GM12872 (cell line): ENCODE measurements at regions not wholly inside any gene's neighbourhood (a gene's known extent, or its start where the extent isn't known, plus 50 kb on each side); places are given as distances from the start of the nearest gene placed in this dataset.

Source experiments
- CTCF ChIP-seq: IDR thresholded peaks from 3 replicates; pipeline ENCODE4 v1.5.1; 2011; ENCODE audit warnings: low read depth, mild to moderate bottlenecking, low read length, moderate library complexity; ENCODE audit not compliant: insufficient read depth

- TF ChIP-seq CTCF = no peak
Measured at GRCh38 chr1:187920976-187921375, 1092.2 kb downstream of the PLA2G4A start.

DNA sequence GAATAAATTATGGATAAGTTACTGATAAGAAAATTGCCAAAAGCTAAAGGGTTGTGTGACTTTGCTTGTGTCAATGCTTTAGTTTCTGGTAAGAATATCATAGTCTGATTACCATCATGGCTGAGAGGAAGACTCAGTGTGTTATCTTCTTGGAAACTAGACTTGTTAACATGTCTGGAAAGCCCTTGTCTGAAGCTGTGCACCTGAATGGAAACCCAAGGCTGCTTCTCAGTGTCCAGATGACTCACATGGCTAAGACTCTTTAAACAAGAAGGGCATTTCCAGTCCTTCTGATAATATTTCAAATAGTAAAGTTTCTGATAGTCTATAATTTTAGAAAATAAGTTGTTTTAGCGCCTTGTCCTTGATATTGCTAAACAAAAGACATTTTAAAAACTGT, 1092.7 kb downstream of the PLA2G4A start:
- TF ChIP-seq CTCF = no peak

GRCh38 chr1:187922255-187922654, 1093.5 kb downstream of the PLA2G4A start:
- no peak for TF ChIP-seq CTCF

DNA sequence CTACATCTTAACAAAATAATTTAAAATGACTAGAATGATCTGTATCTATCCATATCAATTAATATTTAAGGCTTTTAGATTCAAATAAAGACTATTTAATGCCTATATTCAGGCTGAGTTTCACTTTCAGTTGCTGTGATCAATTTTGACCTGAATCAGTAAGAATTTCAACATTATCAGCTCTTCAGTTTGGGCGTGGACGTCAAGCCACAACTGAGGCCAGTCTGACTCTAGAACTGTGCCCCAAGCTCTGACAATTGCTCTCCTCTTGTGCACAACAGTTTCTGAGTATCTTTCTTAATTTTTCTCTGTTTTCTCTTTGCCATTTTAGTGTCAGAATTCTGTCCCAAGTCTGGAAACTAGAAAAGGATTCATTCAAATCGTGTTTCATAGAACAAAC, 1095.5 kb downstream of the PLA2G4A start:
- TF ChIP-seq CTCF = no peak

DNA sequence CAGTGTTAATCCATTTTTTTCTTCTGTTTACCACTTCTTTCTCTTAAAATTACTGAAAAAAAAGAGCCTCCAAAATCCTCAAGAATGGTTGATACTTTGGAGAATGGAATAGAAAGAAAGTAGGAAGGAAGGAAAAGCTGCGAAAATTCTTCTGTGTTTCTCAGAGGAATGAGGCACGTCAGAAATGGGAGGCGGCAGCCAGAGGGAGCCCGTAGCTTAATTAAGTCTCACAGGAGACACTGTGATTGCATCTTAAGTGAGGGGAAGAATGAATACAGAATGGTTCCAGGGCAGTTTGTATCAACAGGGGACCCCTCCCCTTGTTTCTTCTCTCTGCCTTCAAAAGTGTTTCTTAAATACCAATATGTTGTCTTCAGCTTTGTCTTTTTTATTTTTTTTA, 1099.5 kb downstream of the PLA2G4A start:
- peak; percentile 54; the same call in 2 of the 3 replicates for TF ChIP-seq CTCF

DNA sequence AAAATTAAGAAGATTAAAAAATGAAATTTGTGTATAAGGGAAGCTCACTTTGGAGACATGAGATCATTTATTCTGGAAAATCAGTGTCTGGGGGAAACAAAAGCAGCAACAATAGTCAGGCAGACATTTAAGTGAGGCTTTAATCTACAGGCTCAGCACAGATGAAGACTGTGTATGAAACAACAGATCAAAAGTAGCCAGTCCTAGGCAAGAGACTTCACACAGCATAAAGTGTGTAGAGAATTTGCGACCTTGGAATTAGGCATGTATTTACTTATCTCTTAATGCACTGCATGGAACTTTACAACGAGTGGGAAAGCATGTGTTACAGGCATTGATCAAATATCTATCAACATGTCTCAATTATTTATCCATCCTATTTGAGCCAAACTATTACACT, 1099.9 kb downstream of the PLA2G4A start:
- TF ChIP-seq CTCF = no peak

DNA sequence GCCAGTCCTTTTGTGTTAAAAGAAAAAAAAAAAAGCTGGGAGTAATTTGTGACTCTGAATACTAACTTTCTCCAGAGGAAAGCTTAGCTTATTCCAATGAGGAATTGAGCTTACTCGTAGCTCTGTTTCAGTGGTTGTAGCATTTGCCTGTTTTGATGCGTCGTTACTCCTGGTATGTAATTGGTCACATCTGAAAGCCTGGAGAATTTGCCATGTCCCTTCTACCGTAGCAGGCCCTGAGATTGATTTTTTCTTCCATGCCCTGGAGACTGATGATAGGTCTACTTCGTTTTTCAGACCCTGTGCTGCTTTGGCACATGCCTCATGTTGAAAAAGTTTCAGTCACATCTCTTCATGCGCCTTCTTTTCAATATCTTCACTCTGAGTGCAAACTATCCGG, 1103.0 kb downstream of the PLA2G4A start:
- TF ChIP-seq CTCF = no peak
